Mucosa of descending colon (tissue), 3 donors: ENCODE measurements at regions not wholly inside any gene's neighbourhood (a gene's known extent, or its start where the extent isn't known, plus 50 kb on each side); places are given as distances from the start of the nearest gene placed in this dataset.

ENCODE experiments used
- ATAC-seq: fragments of 200-7000 bp; cut with Tn5 transposase; one replicate; pipeline ENCODE4 v1.9.1; 2020; ENCODE audit warnings: mild to moderate bottlenecking, moderate library complexity
- DNase-seq, 3 donors: peaks; one replicate each; pipeline ENCODE4 v3.0.0-alpha.2; 2020
- H3K36me3 ChIP-seq: fragments of 200-600 bp; one replicate; pipeline ENCODE4 v1.8.0; 2021; ENCODE audit warnings: low read depth, mild to moderate bottlenecking
- H3K4me1 ChIP-seq: fragments of 200-600 bp; one replicate; pipeline ENCODE4 v1.8.0; 2021; ENCODE audit warnings: low read depth, mild to moderate bottlenecking
- H3K4me3 ChIP-seq: fragments of 200-600 bp; one replicate; pipeline ENCODE4 v1.8.0; 2021; ENCODE audit warnings: mild to moderate bottlenecking
- H3K9me3 ChIP-seq: fragments of 200-600 bp; one replicate; pipeline ENCODE4 v1.8.0; 2021; ENCODE audit warnings: mild to moderate bottlenecking
- intact Hi-C, 2 donors: fragments of 100-400 bp; cut with DNase I in 1 of 2; cut with micrococcal nuclease in 1 of 2; formaldehyde crosslinking; loops; one replicate each; pipeline versions ENCODE4 v1.11.0 to v1.11.1; 2022; cut with DNase I, micrococcal nuclease
- TF ChIP-seq, protein P1 (sequence below): fragments of 200-600 bp; IDR thresholded peaks from one replicate; pipeline ENCODE4 v1.8.0; 2022; ENCODE audit warnings: antibody characterized with exemption, mild to moderate bottlenecking
- donor health status: DM: no; HTN: no; CAD: no; lungs with moderate emphysema.
- donor health status: DM: no; HTN: no; CAD: no.
- donor health status: DM: no; HTN: yes; CAD: no.

DNA sequence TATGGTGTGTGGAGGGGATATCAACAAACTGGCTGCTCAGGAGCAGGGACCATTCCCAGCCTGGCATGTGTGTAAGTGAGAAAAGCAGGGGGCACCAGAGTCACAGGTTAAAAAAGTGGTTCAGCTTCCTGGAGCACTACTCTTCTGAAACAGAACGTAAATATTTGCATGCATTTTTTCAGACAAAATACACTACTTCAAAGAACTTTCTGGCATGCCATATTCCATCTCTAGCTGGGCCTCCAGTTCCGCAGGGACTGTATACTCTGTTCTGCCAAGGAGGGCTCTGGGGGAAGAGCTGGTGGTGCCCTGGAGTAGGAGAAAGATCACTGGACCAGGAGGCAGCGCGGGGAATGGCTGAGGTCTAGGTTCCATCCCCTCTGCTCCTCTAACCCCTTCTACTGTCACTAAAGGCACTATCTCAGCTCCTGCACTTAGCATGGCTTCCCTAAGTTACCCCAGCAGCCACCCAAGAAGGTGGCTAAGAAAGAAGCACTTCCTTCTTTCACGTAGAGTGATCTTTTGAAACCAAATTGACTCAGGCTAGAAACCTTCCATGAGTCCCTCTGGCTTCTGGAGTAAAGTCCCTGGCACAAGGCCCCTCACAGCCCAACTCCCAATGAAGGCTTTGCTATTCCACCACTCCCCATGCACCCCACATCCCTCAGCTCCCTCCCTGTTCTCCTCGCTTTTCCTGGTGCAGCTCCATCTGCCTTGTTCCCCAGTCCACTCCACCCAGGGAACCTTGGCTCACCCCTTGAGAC is 57.6 kb upstream of the CABLES1 start:
- Histone ChIP-seq H3K9me3 (no peaks in the 10 kb centered on the region), H3K4me3 (no peak overlapping the region), H3K4me1 (no peaks in the 10 kb centered on the region), H3K36me3 (no peaks in the 10 kb centered on the region)
- ATAC-seq (peak; percentile 69), DNase-seq (peak in 1 of 3 donors; percentile 71)
- intact Hi-C loops, result loop anchor here in 1 of 2 donors (5.0 kb wide), 1 partner anchor 300 kb away; no protein-coding TSS in a partner anchor
- TF ChIP-seq, protein P1, sequence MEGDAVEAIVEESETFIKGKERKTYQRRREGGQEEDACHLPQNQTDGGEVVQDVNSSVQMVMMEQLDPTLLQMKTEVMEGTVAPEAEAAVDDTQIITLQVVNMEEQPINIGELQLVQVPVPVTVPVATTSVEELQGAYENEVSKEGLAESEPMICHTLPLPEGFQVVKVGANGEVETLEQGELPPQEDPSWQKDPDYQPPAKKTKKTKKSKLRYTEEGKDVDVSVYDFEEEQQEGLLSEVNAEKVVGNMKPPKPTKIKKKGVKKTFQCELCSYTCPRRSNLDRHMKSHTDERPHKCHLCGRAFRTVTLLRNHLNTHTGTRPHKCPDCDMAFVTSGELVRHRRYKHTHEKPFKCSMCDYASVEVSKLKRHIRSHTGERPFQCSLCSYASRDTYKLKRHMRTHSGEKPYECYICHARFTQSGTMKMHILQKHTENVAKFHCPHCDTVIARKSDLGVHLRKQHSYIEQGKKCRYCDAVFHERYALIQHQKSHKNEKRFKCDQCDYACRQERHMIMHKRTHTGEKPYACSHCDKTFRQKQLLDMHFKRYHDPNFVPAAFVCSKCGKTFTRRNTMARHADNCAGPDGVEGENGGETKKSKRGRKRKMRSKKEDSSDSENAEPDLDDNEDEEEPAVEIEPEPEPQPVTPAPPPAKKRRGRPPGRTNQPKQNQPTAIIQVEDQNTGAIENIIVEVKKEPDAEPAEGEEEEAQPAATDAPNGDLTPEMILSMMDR, result no peak

DNA sequence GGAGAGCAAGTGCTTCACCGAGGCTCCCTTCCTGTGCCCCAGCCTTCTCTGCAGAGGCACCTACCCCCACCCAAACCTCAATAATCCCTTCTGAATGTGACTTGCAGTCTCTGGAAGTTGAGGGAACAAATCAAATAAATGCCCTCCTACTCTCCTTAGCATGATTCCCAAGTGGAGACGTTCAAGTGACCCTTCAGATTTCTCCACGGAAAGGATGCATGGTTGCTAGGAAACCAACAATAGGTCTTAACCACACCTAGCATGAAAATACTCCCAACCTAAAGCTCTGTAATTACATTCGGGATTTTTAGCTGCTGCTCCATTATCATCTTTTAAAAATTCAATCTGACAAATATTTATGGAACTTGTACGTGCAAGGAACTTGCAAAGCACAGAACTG is 50.2 kb upstream of the CABLES1 start:
- intact Hi-C loops, result no loop called here
- Histone ChIP-seq H3K9me3 (no peaks in the 10 kb centered on the region), H3K4me1 (no peaks in the 10 kb centered on the region), H3K36me3 (no peaks in the 10 kb centered on the region), H3K4me3 (no peak overlapping the region)
- DNase-seq, result no peak
- TF ChIP-seq, protein P1, result no peak
- ATAC-seq, result no peak
